ENCODE measurements at regions not wholly inside any gene's neighbourhood (a gene's known extent, or its start where the extent isn't known, plus 50 kb on each side); places are given as distances from the start of the nearest gene placed in this dataset.

- TF ChIP-seq CTCF (IDR thresholded peaks at IDR 0.05) = no peak
- no peak for TF ChIP-seq ZFX (IDR thresholded peaks at IDR 0.05; ENCODE audit: borderline replicate concordance)
These were observed 219.8 kb downstream of the ACTL7B start for GRCh38 chr9:108636013-108636412.

Data from 22Rv1 (cell line).